ENCODE measurements at regions not wholly inside any gene's neighbourhood (a gene's known extent, or its start where the extent isn't known, plus 50 kb on each side); places are given as distances from the start of the nearest gene placed in this dataset.

DNA sequence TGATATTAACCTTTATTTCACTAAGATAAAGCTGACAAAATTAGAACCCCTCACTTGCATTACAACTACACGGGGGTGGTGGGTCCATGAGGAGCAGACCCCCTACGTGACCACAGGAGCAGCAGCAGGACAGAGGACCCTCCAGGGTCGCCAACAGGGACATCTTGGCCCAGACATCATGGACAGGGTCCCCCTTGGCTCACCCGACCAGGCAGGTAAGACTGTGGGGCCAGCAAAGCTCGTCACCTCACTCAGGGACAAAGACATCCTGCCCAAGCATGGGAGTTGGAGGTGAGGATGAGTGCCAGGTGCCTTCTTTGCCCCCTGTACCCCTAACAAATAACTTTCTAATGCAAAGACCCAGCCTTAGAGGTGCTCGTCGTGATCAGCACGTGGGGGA lies 111.3 kb upstream of the RAB6C start:
- TF ChIP-seq CTCF (optimal IDR thresholded peaks at IDR 0.05 in 1 of 3, IDR thresholded peaks at IDR 0.05 in 1 of 3, conservative IDR thresholded peaks at IDR 0.05 in 1 of 3; ENCODE audit: extremely low read depth in 1 of 3, insufficient read depth in 2 of 3, low read length in 3 of 3) = no peak
- TF ChIP-seq EZH2 (IDR thresholded peaks at IDR 0.05; ENCODE audit: low read length) = no peak
